ENCODE measurements at regions not wholly inside any gene's neighbourhood (a gene's known extent, or its start where the extent isn't known, plus 50 kb on each side); places are given as distances from the start of the nearest gene placed in this dataset.

DNA sequence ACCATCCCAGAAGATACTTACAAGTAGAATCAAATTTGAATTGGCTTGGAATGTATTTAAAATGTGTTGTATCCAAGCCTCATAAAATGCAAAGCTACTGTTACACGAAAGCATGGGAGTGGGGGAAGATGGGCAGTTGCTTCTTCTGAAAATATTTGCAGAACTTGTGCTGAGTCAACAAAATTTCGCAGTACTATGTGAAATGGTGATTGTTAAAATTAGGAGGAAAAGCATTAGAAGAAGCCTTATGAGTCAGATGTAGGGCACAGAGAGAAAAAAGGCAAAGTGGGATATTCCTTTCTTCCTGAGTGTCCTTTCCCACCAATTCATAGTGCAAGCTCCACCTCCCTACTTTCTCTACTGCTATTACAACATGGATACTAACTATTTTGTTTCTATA, 332.7 kb downstream of the PRDM5 start:
- TF ChIP-seq CTCF (IDR thresholded peaks at IDR 0.05) (no peak), EP300 (IDR thresholded peaks at IDR 0.05) (no peak), POLR2A (IDR thresholded peaks at IDR 0.05) (no peak)
